ENCODE measurements at regions not wholly inside any gene's neighbourhood (a gene's known extent, or its start where the extent isn't known, plus 50 kb on each side); places are given as distances from the start of the nearest gene placed in this dataset.

- DNase-seq (ENCODE audit: low read depth) = no peak
Measured at GRCh38 chr10:132467464-132468149, 70.0 kb upstream of the INPP5A start.

- no peak for DNase-seq (ENCODE audit: low read depth)
Measured at GRCh38 chr10:132468216-132468615, 69.4 kb upstream of the INPP5A start.

- no peak for DNase-seq (ENCODE audit: low read depth)
Measured at GRCh38 chr10:132468651-132469050, 68.9 kb upstream of the INPP5A start.

GRCh38 chr10:132469197-132469884, 68.2 kb upstream of the INPP5A start:
- DNase-seq (ENCODE audit: low read depth) = no peak

GRCh38 chr10:132470410-132471124, 67.0 kb upstream of the INPP5A start:
- DNase-seq (ENCODE audit: low read depth) = no peak

- DNase-seq (ENCODE audit: low read depth) = no peak
Measured at GRCh38 chr10:132471125-132471451, 66.5 kb upstream of the INPP5A start.

- DNase-seq (ENCODE audit: low read depth) = no peak
Measured at GRCh38 chr10:132471484-132471883, 66.1 kb upstream of the INPP5A start.

- no peak for DNase-seq (ENCODE audit: low read depth)
Measured at GRCh38 chr10:132475086-132475485, 62.5 kb upstream of the INPP5A start.

- DNase-seq (ENCODE audit: low read depth) = no peak
Measured at GRCh38 chr10:132476146-132477065, 61.2 kb upstream of the INPP5A start.

- no peak for DNase-seq (ENCODE audit: low read depth)
Measured at GRCh38 chr10:132477066-132477397, 60.6 kb upstream of the INPP5A start.

- no peak for DNase-seq (ENCODE audit: low read depth)
Measured at GRCh38 chr10:132477398-132478340, 59.9 kb upstream of the INPP5A start.

- DNase-seq (ENCODE audit: low read depth) = no peak
Measured at GRCh38 chr10:132478341-132479023, 59.1 kb upstream of the INPP5A start.

GRCh38 chr10:132479024-132479602, 58.5 kb upstream of the INPP5A start:
- DNase-seq (ENCODE audit: low read depth) = no peak

GRCh38 chr10:132479603-132480221, 57.9 kb upstream of the INPP5A start:
- DNase-seq (ENCODE audit: low read depth) = no peak

- DNase-seq (ENCODE audit: low read depth) = no peak
Measured at GRCh38 chr10:132480356-132480755, 57.2 kb upstream of the INPP5A start.

GRCh38 chr10:132481690-132482089, 55.9 kb upstream of the INPP5A start:
- DNase-seq (ENCODE audit: low read depth) = no peak

GRCh38 chr10:132482090-132482800, 55.3 kb upstream of the INPP5A start:
- DNase-seq (ENCODE audit: low read depth) = peak; percentile 81

GRCh38 chr10:132483394-132483793, 54.2 kb upstream of the INPP5A start:
- DNase-seq (ENCODE audit: low read depth) = no peak

GRCh38 chr10:132484922-132485321, 52.7 kb upstream of the INPP5A start:
- DNase-seq (ENCODE audit: low read depth) = no peak

Measured in iris pigment epithelial cell (primary cell).